NCI-H1105 (cell line): ENCODE measurements at regions not wholly inside any gene's neighbourhood (a gene's known extent, or its start where the extent isn't known, plus 50 kb on each side); places are given as distances from the start of the nearest gene placed in this dataset.

Experiments used
- DNase-seq: peaks from one replicate; lab custom pipeline; 2025; lab: John Stamatoyannopoulos, UW

DNA sequence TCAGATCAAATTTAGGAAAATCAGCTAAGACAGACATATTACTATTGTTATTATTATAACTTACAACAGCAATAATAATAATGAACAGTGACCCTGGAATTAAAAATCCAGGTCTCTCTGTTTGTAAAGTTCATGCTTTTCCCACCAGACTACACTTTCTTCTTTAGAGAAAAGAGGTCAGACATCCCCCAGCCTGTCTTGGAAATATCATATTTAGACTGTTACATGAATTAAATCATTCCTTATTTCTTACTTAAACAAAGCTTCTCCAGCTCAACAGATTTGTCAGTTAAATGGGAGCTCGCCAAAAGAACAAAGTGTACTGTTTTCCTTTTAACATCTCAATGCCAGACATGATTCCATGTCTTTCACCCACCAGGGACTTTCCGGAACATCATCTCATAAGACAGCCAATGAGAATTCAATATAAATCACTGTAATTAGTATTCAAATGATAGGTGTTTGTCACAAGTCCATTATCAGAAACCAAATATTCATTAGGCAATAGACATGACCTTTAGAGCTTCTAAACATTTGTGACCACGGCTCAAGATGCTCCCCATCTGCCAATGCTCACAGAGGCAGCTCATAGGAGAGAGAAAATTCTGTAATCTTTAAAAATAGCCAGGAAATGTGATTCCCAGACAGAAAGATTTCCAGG lies 351.9 kb downstream of the ENC1 start:
- DNase-seq: no peak

DNA sequence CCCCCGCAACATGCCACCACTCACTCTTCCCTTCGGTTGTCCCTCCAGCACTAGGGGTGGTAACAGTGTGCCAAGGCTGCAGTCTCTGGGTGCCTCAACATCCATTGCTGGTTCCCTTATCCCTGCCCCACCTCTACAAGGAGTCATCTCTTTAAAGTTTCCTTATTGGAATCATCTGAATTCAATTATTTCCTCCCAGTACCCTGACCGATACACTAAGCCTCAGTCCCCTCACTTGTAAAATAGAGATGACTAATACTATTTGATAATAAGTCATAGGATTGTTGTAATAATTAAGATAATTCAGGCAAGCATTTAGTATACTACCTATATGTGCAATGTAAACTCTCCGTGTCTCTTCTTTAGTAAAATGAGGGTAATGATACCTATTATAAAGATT lies 352.5 kb downstream of the ENC1 start:
- DNase-seq: no peak

DNA sequence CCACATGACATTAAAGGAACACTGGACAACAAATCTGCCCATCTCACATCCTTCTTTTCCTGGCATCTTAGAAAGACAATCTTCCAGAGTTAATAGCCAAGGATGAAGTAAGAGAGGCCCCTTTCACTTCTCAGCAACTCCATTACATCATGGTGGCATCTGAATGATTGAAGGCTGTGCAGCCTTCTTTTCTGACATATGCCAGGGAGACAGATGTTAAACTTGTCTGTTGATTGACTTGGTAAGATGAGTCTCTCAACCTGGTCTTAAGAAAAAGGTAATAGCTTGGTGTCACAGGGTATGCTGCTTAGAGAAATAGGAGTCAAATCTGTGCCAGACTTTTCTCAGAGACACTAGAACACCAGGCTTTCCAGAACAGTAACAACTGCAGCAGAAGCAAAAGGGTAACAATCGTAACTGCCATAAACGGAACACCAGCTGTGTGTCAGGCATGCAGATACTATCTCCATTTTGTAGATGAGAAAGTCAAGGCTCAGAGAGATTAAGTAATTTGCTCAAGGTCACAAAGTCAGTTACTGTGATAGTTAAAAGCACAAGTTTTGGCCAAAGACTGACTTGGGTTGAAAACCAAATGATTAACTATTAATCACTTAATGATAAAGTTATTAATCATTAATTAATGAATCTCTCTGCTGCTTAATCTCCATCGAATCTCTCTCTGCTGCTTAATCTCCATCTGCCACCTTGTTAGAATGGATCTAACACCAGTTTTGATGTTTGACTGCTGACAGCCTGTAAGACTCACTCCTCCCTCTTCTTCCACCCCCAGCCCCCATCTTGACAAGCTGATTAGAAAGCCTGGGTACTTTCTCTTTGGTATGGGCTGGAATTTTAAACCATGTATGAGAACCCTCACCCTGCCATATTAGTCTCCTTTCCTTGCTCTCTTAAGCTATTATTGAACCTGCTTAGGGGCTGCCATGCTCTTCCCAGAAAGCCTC lies 353.5 kb downstream of the ENC1 start:
- DNase-seq: no peak

DNA sequence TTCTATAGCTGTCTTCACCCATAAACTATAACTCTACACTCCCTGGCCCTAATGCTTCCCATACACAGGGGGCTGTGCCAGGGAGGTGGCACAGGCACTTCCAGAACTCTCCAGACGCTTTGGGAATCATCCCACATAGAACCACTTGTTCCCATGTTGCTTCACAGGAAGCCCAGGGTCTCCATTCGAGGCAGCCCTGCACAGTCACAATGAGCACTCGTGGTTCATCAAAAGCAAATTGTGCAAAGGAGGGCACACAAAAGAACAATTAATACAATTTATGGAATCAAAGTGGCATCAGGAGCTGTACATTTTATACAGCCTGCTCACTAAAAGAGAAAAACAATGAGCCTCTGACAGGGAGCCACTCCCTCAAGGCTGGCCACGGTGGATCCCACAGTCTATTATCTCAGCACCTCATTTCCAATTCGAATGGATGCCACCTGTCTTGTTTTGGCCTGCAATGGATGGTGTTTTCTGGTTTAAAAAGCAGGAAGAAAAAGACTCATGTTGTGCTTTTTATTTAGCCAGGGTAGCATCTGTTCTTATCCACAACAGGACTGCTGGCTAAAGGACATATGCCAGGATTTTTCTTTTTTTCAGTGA lies 354.8 kb downstream of the ENC1 start:
- DNase-seq: no peak

DNA sequence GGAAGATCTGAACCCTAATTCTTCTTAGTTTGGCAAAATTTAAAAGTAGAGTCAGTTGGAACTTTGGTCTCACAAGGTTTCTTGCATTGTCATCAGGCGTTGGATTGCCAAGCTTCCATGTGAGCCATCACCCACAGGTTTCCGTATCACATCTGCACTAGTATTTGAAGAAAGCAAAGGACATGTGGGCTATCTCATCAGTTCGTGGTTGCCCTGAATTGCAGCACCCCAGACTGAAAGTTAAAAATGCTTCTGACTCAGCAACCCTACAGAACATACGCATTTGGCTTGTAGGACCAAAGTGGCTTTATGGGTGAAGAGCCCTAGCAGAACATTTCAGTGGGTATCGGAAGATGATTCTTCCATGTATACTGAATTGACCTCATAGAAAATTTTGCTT lies 358.0 kb downstream of the ENC1 start:
- no peak for DNase-seq

DNA sequence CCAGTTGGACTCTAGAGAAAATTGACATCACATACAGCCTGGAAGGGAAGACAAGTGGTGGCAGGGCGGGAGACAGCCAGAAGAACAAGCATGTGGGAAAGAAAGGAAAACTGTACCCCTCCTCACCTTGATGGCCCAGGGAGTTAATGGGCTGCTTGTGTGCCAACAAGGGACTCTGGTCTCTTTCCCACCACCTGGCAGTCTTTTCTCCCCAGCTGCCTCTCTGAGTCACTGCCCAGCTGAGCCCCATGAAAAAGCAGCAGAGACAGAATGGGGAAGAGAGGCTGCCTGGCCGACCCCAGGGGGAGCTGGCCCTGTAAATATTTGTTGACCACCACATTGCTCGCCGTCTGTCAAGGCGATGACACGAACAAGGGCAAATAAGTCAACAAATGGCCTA lies 359.4 kb downstream of the ENC1 start:
- no peak for DNase-seq

DNA sequence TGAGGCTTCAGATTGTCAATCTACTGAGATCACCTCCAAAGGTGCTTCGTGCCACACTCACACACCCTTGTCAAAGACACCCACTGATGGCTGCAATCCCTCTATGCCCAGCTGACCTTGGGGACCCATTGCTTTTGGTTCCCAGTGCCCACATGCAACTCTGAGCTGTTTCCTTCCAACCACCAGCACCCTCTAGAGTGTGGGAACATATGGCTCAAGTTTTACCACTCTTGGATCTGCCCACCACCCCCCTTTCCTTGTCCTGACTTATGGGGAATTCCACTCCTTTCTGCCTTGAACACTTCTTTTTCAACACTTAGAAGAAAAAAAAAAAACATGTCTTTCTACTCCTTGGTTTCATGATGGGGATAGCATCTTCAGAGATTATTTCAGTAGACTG lies 360.2 kb downstream of the ENC1 start:
- DNase-seq: no peak

DNA sequence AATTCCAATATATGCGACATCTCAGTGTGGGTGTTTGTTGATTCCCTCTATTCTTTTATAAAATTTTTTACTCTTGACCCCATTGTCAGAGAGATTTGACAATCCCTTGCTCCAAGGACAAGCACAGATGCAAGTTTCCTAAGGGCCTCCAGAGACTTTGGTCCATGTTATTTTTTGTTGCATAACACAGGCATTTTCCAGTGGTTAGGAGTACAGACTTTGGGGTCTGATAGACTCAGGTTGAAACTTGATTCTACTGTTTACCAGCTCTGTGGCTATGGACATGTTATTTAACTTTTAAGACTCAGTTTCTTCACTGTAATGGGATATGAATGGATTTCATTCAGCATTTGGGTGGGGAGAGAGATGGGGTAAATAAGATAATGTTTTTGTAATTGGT lies 361.3 kb downstream of the ENC1 start:
- no peak for DNase-seq

DNA sequence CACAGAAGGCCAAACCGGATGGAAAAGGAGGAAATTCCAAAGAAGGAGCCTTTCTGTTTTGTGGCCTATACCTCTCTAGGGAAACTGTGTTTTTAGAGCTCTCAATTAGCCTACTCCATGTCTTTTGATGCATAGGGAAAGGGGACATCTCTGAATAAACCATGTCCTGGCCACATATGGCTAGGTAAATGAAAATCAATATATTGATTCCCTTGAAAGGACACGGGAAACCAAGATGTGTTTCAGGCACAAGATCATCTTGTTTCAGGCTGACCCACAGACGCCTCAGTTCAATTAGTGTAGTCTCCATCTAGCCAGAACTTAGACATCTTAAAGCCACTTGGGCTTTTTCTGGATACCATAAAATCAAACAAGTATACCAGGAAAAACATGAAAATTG lies 363.1 kb downstream of the ENC1 start:
- no peak for DNase-seq

DNA sequence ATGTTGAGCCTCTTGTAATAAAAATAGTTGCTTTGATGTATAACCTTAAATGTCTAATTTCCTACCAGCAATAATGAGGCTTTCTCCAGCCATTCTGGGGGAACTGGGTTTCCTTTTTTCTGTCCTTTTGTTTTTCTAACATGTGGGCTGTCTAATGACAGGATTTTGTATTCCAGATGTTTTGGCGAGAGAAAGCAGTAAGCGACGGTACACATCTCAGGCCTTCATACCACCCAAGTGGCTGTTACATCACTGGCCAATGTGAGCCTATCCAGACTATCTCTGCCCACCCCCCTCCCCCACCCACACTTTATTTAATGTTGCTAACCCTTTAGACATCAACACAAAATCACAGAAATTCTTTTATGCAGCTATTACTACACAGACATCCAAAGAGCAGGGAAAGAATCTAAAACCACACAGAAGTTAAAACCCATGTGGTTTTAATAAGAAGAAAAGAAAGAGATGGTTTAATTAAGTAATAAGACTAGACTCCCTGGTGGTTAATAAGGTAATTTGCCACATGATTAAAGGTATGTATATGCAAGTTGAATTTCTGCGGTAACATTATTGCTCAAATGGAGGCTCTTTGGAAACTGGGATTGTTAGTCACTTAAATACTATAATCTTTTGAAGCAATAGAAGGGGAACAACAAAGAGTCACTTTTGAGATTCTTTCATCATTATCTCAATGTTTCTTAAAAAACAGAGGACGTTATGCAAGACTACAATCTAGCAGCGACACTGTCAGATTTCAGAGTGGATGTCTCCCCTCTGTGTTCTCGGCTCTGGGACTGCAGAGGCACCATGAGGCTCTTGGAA lies 365.1 kb downstream of the ENC1 start:
- no peak for DNase-seq

DNA sequence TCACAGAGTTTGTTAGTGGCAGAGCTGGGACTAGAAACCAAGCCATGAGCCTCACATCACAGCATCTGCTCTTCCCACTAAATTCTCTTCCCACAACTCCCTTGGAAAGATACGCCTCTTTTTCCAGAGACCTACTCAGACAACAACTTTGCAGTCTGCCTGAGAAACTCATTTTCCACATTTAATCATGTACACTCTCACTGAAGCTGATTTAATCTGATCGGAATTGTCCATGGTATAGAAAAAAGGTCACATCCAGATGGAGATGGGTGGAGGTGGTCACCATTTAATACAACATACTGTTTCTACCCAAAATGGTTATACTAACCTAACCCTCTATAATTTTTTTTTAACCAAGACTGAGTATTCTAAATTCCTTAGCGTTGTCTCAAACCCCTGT lies 366.2 kb downstream of the ENC1 start:
- no peak for DNase-seq

DNA sequence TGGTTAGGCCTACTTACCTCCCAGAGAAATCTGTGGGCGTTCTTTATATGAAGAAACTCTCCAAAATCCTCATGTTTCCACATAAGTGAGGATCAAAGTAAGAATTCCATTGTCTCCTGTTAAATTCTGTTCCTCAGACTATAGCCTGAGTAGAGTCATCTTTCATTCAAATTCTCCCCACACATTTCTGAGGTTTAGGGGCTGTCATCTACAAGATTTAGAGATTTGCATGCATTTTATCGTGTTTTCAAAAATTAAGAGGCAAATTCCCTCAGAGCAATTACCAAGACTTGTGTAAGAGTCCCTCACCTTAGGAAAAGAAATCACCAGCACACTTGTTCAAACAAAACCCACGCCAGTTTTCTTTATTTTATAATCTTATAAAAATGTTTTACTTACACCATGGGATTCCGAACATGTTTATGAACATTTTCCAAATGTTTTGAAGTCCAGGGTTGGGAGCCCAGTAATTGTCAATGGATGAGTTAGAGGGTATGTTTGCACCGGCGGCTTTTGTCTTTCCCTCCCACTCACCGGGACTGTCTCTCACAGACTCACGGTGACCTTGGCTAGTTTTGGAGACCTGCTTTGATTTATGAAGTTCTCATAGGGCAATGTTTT lies 367.6 kb downstream of the ENC1 start:
- DNase-seq: no peak

DNA sequence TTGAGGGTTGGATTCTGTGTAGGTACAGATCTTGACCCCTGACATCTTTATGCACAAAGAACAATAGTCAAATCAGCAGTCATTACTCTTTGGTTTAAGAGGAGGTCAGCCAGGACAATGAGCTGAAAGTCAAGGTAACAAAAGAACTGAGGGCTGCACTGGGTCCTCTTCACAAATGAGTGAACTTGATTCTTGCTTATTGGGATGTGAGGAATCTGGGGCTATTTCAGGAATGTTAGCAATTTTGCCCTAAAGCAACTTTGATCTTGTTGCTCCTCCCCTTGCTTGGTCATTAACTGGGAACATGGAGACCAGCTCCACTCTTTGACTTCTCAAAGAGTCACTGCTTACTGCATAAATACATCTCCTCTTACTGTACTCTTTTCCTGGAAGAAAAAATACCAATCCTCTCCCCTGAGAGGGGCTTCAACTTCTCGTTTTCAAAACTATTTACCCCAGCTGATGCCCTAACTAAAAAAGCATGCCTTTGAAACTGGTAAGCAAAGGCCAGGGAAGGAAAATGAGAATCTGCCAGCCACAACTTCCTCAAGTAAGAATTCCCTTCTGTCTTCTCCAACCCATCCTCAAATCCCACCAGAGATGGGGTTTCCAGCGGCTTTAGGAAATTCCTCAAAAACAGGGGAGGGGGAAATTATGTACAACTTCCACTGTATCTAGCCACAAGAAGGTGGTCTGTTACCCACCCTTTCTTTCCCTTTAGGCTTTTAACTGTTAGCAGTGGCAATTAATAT lies 368.3 kb downstream of the ENC1 start:
- no peak for DNase-seq

DNA sequence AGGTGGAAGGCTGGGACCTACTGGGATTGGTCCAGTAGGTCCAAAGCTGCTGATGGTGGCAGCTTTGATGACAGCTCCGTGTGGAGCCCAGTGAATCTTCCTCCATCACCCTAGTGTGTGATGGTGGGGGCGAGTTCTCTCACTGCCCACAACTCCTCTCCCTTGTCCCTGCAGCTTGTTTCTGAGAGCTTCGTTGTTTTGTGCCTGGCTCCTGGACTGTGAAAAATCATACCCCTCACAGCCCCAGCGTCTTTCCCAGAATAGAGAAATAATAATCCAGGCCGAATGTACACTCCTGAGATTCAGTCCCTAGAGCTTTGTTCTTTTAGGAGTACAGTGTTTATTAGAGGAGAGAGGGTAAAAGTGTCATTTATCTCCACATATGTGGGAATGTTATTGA lies 372.2 kb downstream of the ENC1 start:
- no peak for DNase-seq

DNA sequence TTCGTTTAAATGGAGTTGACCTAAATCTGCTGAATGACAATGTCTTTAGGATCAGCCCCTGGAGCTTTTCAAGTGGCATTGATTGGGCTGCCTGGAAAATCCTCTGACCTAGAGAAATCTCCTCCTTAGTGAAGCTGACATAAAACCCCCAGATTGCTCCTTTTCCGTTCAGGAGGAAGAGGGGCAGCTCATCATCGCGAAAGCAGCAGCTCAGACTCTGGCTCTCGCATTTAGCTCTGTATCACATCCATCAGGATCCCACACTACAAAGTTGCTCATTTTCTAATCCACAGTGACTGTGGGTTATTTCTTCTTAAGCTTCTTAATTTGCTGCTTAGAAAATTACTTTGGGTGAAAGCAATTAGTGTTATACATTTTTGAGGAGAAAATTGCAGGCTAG lies 373.7 kb downstream of the ENC1 start:
- no peak for DNase-seq

DNA sequence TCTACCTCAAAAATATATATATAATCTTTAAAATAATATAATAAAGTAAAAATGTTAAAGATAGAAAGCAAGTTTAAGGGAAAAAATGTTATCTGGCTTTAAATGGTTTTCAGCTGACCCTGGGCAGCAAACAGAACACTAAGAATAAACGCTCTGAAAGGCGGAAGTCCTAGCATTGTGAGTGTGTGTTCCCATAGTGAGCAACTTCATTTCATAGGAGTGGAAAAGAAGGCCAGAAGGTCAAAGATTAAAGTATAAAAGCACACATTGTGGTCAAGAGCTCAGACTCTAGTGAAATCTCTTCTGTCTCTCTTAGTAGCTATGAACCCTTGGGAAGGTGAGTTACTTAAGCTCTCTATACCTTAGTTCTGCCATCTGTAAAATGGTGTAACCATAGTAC lies 374.4 kb downstream of the ENC1 start:
- DNase-seq: no peak

DNA sequence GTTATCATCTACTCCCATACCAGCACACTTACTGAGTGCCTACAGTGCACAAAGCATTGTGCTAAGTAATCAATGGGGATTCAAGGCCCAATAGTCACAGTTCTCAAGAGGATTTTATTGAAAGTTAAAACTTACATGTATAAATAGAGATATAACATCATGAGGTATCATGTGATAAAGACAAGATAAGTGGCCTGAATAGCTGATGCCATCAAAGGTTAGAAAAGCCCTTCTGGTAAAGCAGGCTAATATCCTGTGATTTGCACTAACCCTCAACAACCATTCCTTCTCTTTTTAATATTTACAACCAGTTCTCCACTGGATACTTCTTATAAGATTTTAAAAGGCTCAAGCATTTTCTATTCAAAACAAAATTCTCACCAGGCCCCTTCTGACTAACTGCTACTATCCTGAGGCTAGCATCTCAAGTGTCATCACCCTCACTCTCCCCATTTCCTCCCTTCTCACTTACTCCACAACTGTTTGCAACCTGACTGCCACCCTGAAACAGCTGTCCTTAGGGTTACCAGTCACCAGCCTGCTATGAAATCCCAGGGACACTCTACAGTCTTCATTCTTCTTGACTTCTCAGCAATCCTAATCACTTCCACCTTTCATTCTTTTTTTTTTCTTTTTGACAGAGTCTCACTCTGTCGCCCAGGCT lies 377.9 kb downstream of the ENC1 start:
- DNase-seq: no peak

DNA sequence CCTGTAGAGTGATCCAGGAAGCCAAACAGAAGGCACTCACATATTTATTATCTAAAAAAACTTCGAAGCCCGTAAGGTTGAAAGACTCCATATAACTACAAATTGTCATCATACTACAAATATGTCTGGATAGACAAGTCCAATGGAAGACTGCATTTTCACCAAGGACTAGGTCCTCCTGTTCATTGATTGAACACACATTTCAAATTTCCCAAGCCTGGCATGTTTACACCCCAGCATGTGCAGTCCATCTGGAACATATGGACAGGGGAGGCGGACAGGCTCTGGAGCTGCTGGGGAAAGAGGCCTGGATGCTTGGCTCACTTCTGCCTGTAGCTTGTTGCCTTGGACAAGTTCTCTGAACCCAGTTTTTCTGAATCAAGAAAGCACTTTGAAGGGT lies 378.7 kb downstream of the ENC1 start:
- DNase-seq: no peak

DNA sequence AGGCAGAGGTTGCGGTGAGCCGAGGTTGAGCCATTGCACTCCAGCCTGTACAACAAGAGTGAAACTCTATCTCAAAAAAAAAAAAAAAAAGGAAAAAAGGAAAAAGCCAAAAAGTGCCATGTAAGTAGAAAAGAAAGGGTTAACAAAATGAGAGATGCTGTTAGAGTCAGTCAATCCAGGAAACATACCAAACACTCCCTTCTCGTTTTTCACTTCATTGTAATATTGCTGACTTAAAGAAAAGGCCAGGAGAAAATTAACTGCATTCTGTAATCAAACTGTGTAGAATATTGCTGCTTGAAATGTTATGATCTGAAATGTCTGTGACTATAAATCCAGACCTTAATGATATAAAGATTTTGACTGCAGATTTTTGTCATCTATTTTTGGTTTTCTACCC lies 379.1 kb downstream of the ENC1 start:
- no peak for DNase-seq

DNA sequence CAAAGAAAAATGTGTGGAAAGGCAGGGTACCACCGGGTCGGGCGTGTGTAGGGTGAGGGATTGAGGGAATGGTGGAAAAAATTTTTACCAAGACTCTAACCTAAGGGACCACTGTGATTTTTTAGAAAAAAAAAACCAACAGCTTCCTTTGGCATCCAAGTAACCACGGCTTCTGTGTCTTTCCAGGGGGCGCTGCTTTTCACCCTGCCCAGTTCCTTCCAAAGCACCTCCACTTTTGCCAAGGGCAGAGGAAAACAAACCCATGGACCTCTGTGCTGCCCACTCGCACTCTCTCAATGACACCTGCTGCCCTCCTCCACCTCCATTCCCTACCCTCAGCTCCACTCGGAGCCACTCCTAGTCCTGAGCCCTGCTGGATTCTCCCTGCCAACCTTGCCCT lies 381.0 kb downstream of the ENC1 start:
- no peak for DNase-seq

DNA sequence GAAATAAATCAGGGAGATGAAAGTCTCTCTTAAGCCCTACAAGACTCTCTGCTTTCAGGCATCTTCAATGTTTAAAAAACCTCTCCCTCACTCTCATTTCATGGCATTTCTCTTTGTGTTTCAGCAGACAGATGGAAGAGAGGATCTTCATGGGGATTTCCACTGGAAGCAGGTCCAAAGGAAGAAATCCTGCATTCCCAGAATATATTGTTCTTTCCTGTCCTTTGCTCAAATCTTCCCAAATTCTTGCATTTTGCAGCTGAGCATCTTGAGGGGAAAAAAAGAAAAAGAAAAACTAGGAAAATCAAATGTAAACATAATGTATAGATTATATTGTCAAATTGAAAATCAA lies 382.2 kb downstream of the ENC1 start:
- no peak for DNase-seq
